NCI-H128 (cell line): ENCODE measurements at regions not wholly inside any gene's neighbourhood (a gene's known extent, or its start where the extent isn't known, plus 50 kb on each side); places are given as distances from the start of the nearest gene placed in this dataset.

Experiments used
- DNase-seq: peaks from one replicate; lab custom pipeline; 2025; ENCODE audit not compliant: unreplicated experiment; lab: John Stamatoyannopoulos, UW

DNA sequence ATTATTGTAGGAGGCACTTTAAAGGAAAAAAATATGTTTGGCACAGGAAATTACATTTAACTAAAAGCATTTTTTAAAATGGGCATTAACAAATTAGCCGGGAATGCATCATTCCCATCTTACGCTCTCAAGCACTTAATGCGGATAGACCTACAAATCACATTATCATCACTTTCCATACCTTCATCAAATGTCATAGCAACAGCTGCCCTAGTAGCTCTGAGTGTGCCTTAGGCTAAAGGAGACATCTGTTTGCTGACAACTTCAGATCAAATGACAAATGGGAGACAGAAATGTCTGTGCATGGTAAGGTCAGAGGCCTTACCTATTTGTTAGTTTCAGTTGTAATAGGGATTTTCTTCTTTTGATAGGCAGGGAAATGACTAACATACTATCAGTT is 773.2 kb upstream of the SLC10A2 start:
- DNase-seq: no peak

DNA sequence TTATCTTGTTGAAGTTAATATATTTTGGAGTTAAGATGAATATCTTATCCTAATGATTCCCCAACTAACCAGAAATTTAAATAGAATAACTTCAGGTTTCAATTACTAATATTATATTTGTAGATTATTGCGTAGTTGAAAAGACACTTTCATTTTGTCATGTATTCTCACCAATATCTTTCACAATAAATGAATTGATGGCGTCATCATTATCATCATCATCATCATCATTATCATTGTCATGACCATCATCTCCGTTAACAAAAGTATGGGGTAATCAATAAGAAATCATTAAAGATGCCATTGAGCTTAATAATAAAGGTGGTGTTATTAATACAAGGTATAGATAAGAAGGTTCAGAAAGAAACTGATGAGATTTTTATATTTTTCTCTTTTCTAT is 768.8 kb upstream of the SLC10A2 start:
- no peak for DNase-seq

DNA sequence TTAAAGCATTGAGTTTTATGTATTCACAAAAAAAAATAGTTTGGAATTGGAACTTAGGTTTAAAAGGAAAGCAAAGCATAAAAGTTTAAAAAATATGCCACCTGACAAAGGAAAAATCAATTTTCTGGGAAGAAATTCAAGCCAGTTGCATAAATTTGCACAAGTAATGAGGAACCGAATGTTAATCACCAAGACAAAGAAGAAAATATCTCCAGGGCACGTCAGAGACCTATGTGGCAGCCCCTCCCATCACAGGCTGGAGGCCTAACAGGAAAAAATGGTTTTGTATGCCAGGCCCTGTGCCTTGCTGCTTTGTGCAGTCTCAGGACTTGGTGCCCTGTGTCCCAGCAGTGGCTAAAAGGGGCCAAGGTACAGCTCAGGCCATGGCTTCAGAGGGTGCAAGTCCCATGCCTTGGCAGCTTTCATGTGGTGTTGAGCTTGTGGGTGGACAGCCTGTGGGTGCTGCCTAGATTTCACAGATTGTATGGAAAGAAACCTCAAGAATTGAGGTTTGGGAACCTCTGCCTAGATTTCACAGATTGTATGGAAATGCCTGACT is 767.2 kb upstream of the SLC10A2 start:
- no peak for DNase-seq

DNA sequence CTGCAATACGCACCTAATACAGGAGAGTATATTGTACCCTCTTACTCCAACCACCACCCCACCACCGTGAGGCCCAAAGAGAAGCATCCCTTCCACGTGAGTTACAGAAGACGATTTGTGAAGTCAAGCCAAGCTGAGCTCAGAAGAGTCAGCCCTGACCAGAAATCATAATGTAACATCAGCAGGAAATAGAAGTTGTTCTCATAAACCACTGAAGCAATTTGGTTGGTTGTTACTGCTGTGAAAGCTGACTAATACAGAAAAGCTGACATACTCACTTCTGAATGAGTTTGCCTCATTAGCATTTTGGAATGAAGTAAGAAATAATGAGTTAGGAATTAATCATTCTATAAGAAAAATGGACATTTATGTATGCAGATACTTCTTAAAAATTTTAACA is 749.4 kb upstream of the SLC10A2 start:
- DNase-seq: no peak

DNA sequence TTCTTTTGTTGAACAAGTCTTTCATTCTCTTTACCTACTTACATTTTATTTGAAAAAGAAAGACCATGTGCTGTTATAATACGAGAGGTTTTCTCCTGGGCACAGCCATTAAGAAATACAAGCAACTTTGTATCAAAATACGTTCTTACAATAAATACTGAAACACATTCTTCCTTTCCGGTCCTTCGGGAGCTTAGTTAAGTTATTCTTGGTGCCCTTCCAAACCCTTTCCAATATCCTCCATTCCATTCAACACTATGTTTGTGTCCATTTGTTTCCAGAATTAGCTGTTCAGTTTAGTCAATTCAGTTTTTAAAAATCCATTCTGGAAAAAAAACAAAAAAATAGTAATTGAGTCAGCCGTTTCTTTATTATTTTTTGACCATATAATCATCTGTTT is 746.8 kb upstream of the SLC10A2 start:
- no peak for DNase-seq

DNA sequence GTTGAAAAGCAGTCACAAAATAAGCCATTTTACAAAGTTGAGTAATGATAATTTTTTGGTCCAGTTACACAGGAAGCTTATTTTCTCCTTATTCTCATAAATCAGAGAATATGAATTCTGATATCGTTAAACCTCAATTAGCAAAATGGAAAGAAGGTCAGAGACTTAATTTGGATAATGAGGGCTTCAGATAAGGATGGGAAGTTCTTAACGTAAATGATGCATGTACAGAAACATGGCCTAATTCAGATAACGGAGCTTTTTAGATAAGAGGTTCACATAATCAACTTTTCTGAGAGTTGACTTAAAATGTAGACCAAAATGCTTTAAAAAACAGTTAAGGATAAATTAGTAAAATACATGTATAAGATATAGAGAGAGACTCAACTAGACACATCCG is 746.3 kb upstream of the SLC10A2 start:
- no peak for DNase-seq

DNA sequence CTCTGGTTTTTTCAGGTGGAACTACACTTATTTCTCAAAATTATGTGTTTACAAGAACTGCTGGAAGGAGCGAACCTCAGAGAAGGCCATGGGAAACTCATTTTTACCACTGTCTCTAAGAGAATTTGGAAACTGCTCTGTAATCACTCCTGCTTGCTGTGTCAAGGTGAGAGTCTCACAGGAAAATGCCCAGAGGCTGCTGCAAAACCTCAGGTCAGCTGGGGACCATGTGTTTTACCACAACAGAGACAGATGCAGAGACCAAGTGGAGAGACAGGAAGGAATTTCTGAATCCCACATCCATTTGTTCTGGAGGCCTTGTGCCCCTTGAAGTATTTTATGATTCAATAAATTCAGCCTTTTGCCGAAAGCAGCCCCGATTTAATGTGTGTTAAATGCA is 743.8 kb upstream of the SLC10A2 start:
- DNase-seq: no peak

DNA sequence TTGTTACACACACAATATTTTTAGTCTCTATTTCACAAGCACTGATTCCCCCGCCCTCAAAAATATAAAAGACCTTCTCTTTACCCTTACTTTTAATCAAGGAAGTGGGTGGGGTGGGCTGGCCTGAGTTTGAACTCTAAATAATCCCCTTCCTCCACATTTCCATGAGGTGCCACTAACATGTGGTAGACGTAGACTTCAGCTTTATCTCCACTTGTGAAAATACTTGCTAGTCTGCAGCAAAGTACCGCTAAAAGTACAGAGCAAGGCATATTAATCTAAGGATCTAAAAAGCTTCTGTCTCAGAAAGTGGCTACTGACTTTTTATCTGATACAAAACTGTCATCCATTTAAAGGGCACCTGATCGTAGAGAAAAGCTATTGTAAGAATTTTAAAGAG is 739.6 kb upstream of the SLC10A2 start:
- no peak for DNase-seq

DNA sequence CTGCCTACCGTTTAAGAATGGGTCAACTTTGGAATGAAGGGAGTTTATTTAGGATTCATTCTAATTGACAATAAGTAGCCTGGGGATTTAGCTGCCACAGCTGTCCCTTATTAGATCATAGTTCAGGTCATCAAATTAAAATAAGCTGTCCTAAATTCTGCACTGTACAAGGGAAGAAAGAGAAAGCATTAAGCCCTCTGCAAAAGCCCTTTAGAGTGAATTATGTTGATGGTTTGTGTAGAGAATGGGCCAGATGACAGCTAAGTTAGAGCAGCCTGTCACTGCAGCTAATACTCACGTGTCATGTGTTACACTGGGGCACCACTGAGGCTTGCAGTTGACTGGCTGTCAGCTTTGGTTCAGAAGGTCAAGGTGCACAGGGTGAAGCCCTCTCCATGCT is 737.1 kb upstream of the SLC10A2 start:
- DNase-seq: no peak

DNA sequence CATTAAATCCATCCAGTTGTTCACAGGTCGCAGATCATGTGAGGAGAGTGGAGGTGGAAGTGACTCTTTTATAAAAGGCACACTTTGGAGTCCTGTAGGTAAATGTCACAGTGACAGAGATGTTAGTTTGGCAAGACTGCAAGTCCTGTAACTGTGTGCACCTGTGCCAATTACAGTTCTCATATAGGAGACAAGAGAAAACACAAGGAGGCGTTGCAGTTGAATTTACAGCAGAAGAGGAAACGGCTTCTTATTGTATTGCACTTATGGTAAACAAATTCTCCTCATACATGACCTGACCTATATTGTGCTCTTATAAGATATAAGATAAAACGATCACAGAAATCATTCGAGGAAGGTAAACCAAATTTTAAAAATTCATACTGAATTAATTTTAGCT is 732.8 kb upstream of the SLC10A2 start:
- no peak for DNase-seq

DNA sequence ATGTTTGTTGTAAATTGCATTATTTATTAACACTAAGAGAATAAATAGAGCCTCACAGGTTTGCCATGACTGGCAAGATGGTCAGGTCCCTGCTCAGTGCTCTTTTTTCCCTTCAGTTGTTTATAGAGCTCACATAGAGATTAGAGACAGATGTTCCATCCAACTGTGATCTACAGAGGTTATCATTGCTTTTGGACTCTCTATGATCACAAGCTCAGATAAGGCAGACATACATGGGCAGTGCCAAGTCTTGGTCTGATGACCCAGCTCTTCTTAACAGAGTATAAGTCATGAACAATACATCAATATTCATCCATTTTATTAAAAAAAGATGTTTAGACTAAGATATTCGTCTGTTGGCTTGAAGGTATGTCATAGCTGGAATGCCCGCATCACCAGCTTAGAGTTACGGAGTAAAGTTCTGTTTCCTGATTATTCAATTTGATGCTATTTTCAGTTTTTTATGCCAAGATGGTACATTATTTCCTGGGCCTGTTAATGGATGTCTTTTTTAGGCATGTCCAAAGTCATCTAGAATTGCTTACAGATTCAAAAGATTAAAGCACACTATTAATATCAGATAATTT is 729.8 kb upstream of the SLC10A2 start:
- DNase-seq: no peak

DNA sequence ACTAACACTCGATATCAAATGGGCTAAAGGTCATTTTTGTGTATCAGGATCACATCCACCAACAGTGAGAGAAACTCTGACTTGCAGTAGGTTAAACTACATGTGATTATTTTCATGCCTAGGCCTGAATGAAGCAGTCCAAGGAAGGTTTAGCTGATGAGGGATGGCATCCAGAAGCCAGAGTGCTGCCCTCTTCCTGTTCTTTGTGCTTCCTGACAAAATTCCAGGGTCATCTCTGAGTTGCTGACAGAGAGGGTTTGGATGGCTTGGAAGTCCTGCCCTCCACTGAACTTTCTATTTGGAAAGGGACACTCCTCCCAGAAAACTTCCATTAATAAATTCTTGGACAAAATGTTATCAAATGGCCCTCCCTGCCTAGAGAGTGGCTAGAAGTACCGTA is 728.3 kb upstream of the SLC10A2 start:
- DNase-seq: no peak

DNA sequence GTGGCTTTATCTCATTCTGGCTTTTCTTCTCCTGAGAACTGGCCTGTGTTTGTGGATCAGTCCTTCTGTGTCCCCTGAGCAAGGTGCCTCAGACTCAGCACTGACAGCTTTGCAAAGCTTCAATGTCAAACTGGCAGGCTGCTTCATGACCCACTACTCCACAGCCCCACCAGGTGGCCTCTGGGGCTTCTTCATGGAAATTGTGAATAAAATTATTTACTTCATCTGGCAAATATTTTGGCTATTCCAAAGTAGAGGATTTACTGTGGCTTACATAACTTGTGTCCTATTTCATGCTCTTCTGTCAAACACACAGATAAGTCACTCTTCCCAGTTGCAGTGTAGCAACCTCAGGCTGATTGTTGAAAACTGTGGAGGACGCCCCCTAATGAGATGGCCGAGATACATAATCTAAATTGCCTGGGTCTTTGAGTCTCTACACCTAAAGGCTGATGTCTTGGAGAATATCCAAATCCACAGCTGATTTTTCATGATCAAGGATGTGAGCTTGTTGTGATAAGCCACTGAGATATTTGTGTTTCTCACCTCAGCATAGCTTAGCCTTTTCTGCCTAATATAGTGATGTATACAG is 721.9 kb upstream of the SLC10A2 start:
- no peak for DNase-seq

DNA sequence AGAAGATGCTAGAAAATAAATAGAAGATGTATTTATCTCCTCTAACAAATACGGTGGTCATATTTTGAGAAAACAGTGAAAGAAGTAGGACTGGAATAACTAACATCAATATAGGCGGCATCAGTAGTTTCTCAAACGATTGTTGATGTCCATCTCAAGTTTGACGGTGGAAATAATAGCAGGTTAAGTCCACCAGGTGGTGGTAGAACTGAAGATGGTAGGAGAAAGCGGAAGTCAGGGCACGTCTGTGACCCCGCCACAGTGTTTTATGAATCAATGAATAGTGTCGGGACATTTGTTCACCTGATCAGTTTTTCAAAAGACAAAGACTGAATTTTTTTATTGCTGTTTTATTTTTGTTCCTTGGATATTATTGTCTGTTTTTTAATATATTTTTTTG is 706.4 kb upstream of the SLC10A2 start:
- DNase-seq: no peak

DNA sequence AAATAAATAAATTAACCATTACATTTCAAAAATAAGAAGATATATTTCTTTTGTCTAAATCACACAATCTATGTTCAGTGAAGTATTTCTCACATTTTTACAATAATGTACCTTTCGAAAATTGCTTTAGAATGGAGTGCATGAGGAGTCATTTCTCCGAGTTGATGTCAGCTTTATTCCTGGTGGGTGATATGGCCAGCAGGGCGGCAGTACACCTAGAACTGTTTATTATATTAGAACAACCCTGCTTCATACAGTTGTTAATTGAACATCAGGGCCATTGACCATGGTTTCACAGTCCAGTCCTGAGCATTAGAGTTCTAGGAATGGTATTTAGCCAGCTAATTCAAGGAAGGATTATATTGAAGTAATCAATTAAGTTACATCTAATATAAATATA is 696.3 kb upstream of the SLC10A2 start:
- DNase-seq: no peak

DNA sequence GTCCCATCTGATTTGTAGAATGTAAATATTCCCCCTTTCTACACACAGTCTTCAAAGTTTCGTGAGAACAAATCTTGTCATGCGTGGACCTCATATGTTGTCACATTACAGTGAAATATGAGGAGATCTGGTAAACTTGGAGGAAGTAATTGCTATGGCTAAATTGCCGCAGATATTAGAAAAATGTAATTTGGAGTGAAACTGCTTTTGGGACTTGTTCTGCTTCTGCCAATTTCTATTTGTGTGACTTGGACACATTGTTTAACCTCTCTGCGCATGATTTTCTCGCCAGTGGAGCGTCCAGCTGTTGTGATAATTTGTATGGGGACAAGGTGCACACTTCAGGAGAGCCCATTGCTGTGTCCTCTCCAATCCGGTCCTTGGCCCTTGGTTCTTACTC is 693.1 kb upstream of the SLC10A2 start:
- no peak for DNase-seq

DNA sequence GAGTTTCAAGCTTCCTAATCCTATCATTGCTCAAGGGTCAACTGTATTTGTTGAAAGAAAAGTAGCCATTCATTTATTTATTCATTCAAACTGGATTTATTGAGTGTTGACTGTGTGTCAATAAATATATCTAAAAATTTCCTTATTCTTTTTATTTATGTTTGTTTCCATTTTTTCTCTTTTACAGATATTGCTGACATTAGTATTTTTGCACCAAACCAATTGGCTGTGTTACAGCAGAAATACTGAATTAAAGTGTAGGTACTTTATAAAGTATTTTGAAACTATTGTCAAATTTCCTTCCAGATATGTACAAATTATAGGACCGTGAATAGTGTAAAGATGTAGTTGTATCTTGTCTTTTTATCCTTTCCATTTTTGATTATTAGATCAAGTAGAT is 692.0 kb upstream of the SLC10A2 start:
- DNase-seq: no peak

DNA sequence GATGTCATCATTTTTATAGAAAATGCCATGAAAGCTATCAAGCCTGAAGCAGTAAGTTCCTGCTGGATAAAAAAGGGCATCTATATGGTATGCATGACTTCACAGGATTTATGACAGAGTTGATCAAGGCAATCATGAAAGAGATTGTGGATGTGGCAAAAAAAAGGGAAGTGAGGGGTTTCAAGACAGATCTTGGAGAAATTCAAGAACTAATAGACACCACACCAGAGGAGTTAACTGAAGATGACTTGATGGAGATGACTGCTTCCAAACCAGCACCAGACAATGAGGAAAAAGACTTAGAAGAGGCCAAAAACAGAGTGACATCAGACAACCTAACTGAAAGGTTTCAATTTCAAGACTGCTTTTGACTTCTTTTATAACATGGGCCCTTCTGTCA is 691.1 kb upstream of the SLC10A2 start:
- DNase-seq: no peak

DNA sequence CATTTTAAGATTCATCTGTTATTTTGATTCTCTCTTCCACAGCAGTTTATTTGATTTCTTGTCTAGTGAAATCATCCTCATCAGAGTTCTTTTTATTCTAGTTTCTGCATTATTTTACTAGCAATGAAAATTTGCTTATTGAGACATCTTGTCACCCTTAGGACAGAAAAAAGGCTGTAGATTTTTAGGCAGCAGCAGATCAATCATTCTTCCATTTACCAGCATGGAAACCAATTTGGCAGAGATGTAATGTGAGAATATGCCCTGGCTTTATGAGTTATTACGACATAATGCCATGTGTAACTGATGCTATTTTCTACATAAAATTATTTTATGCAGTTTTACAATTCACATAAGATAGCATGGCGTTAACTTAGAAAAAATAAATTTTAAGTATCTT is 688.6 kb upstream of the SLC10A2 start:
- no peak for DNase-seq

DNA sequence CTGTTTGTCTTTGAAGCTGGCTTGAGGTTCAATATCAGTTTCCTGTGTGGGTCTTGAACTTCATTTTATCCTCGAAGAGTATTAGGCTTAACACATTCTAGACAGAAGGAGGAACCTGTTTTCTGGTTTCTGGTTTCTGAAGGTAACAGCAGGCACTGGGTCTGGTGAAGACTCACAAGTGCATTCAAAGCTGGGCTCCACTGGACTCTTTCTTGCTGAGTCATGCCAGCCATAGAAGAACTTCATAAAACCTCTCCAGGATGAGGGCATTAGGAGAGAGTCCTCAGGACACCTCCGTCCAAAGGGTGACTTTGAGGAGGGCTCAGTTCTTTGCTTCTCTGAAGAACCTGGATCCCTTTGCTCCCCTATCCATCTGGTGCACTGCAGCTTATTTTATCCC is 668.6 kb upstream of the SLC10A2 start:
- DNase-seq: no peak

DNA sequence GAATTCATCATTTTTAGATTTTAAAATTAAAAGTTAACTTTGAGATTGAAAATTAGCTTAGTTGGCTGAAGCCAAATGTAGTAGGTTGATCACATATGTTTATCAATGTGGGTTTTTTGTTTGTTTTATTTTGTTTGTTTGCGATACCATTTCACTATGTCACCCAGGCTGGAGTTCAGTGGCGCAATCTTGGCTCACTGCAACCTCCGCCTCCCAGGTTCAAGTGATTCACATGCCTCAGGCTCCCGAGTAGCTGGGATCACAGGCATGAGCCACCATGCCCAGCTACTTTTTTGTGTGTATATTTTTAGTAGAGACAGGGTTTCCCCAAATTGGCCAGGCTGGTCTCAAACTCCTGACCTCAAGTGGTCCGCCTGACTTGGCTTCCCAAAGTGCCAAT is 665.7 kb upstream of the SLC10A2 start:
- no peak for DNase-seq

DNA sequence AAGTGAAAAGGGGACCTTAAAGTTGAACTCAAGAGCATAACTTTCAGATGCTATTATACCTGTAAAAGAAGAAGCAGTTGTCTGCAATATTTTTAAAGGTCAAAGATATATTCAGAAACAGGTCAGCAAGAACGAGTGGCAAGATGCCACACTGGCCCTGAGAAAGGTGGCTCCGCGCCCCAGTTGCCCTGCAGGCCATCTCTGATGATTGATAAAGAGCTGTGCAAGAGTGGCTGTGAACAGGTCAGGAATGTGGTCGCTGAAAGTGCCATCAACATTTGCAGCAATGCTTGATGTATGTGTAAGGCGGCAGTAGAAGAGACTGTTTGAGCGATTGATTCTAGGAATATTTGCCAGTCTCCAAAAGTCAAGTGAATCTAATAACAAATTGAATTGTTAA is 664.2 kb upstream of the SLC10A2 start:
- DNase-seq: no peak

DNA sequence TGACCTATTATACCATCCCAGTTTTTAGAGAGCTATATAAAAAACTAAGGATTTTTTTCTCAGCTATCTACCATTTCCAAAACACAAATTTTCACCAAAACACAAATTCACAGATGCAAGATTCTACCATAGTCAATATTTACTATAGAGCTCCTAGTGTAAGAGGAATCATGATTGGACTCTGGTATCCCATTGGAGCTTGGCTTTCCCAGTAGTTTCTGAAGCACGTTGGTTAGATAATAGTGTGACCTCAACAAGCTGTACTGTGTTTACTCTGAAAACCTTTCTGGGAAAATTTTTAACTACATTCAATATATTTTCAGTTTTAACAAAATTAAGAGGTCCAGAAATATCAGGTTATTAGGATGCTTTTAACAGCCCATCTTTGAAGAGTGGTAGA is 660.6 kb upstream of the SLC10A2 start:
- DNase-seq: no peak
